Neural progenitor cell (in vitro differentiated cells): ENCODE measurements at regions not wholly inside any gene's neighbourhood (a gene's known extent, or its start where the extent isn't known, plus 50 kb on each side); places are given as distances from the start of the nearest gene placed in this dataset.

Experiments used
- DNase-seq: peaks from one replicate; pipeline ENCODE4 v3.0.0-alpha.2; 2016; ENCODE audit warnings: low spot score
- H2AFZ ChIP-seq: fragments of 200-600 bp; sonication (generic); replicated peaks from 2 replicates; pipeline ENCODE4 v1.6.1; 2016; ENCODE audit warnings: antibody characterized with exemption
- H3F3A ChIP-seq: fragments of 200-600 bp; sonication (generic); 2 replicates; pipeline ENCODE4 v1.6.1; 2016; ENCODE audit warnings: antibody characterized with exemption, low read depth
- H3K27ac ChIP-seq: fragments of 200-600 bp; sonication (generic); 2 replicates; pipeline ENCODE4 v1.5.1; 2016; ENCODE audit warnings: mild to moderate bottlenecking
- H3K27me3 ChIP-seq: fragments of 200-600 bp; sonication (generic); 2 replicates; pipeline ENCODE4 v1.6.1; 2016; ENCODE audit warnings: mild to moderate bottlenecking, moderate library complexity
- H3K36me3 ChIP-seq: fragments of 200-600 bp; sonication (generic); 2 replicates; pipeline ENCODE4 v1.5.1; 2016
- H3K4me1 ChIP-seq: fragments of 200-600 bp; sonication (generic); 2 replicates; pipeline ENCODE4 v1.6.1; 2016; ENCODE audit warnings: mixed run types
- H3K4me2 ChIP-seq: fragments of 200-600 bp; sonication (generic); 2 replicates; pipeline ENCODE4 v1.6.1; 2016
- H3K4me3 ChIP-seq: fragments of 200-600 bp; sonication (generic); 2 replicates; pipeline ENCODE4 v1.5.1; 2016
- H3K79me2 ChIP-seq: fragments of 200-600 bp; sonication (generic); 2 replicates; pipeline ENCODE4 v1.6.1; 2016; ENCODE audit warnings: low read depth
- H3K9ac ChIP-seq: fragments of 200-600 bp; sonication (generic); 2 replicates; pipeline ENCODE4 v1.6.1; 2016
- H3K9me3 ChIP-seq: fragments of 200-600 bp; sonication (generic); 2 replicates; pipeline ENCODE4 v1.5.1; 2016; ENCODE audit warnings: low read depth
- H4K20me1 ChIP-seq: fragments of 200-600 bp; sonication (generic); 2 replicates; pipeline ENCODE4 v1.6.1; 2016; ENCODE audit warnings: low read depth
- H3K27ac Mint-ChIP-seq: 3 replicates; pipeline ENCODE4 v1.8.0; 2021; ENCODE audit warnings: mixed read lengths
- H3K27me3 Mint-ChIP-seq: 2 replicates; pipeline ENCODE4 v1.8.0; 2022; ENCODE audit warnings: low read depth, mild to moderate bottlenecking, inconsistent platforms, moderate library complexity, mixed read lengths; ENCODE audit not compliant: insufficient read depth
- H3K36me3 Mint-ChIP-seq: 3 replicates; pipeline ENCODE4 v1.8.0; 2021; ENCODE audit warnings: mixed read lengths
- H3K4me1 Mint-ChIP-seq: 3 replicates; pipeline ENCODE4 v1.8.0; 2021; ENCODE audit warnings: mixed read lengths
- H3K4me3 Mint-ChIP-seq: 3 replicates; pipeline ENCODE4 v1.8.0; 2021; ENCODE audit warnings: mild to moderate bottlenecking, moderate library complexity, mixed read lengths
- H3K9me3 Mint-ChIP-seq: 3 replicates; pipeline ENCODE4 v1.8.0; 2020; ENCODE audit warnings: mixed read lengths
- CTCF ChIP-seq: fragments of 200-600 bp; sonication (generic); IDR thresholded peaks from 2 replicates; pipeline ENCODE4 v1.5.1; 2017; ENCODE audit warnings: antibody characterized with exemption, mild to moderate bottlenecking
- EZH2 ChIP-seq: fragments of 200-600 bp; sonication (generic); IDR thresholded peaks from 2 replicates; pipeline ENCODE4 v1.6.1; 2017; ENCODE audit warnings: antibody characterized with exemption, mild to moderate bottlenecking, moderate library complexity
- EZH2phosphoT487 ChIP-seq: fragments of 200-600 bp; sonication (generic); IDR thresholded peaks from 2 replicates; pipeline ENCODE4 v1.6.1; 2017; ENCODE audit warnings: antibody characterized with exemption

- H3K27ac ChIP-seq: no peak overlapping the region
- no peak overlapping the region for H3K4me2 ChIP-seq
- H3K4me3 ChIP-seq: no peak overlapping the region
- no peaks in the 10 kb centered on the region for H3K36me3 ChIP-seq
- H4K20me1 ChIP-seq: no peaks in the 10 kb centered on the region
- H3K4me1 ChIP-seq: peaks cover 5% of the 10 kb centered on the region
- no peak for TF ChIP-seq CTCF
- TF ChIP-seq EZH2phosphoT487: no peak
- no peak for TF ChIP-seq EZH2
- H3K9me3 ChIP-seq: no peaks in the 10 kb centered on the region
- H3K27me3 ChIP-seq: peaks cover 3% of the 10 kb centered on the region
- H3K9ac ChIP-seq: no peak overlapping the region
- Mint-ChIP-seq H3K36me3 (no peaks in the 10 kb centered on the region), H3K4me1 (peaks cover 5% of the 10 kb centered on the region), H3K9me3 (peaks cover 2% of the 10 kb centered on the region), H3K4me3 (no peak overlapping the region), H3K27me3 (peaks cover 15% of the 10 kb centered on the region), H3K27ac (no peak overlapping the region)
- no peaks in the 10 kb centered on the region for H3K79me2 ChIP-seq
- no peaks in the 10 kb centered on the region for H3F3A ChIP-seq
- DNase-seq: no peak
- H2AFZ ChIP-seq: no peak overlapping the region
Observed at GRCh38 chr20:58140787-58141425, 87.5 kb downstream of the ANKRD60 start.

DNA sequence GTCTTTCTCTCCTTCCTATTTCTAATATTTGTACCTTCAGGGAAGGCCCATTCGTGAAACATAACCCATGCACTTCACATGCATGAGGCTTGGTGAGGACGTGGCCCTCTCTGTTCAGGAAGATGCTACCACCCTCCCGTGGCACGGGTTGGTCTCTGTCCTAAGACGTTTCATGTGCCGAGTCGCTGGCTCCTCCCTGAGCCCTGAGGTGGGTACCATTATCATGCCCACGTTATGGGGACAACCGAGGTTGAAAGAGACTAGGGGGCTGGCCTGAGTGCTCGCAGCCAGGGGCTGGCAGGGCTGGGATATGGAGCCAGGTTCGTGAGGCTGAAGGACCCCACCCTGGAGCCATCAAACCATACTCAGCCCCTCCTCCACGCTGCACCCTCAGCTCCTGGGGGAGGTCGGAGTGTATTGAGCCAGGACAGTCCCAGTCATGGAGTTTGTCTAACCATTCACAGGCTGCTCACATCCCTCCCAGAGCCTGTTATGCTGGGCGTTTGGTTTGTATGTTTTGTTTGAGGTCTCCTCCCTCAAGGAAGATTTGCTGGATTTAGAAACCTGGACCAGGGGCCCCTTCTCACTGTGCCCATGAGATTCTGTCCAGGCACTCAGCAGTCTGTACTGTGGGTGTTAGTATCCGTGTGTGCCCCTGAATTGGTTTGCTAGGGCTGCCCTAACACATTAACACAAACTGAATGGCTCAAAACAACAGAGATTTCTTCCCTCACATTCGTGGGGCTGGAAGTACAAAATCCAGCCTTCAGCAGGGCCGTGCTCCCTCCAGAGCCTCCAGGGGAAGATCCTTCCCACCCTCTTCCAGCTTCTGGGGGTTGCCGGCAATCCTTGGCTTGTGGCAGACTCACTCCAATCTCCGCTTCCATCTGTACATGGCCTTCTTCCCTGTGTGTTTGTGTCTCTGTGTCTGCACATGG lies 88.3 kb downstream of the ANKRD60 start:
- no peak overlapping the region for H3K27ac Mint-ChIP-seq
- DNase-seq: no peak
- peaks cover 13% of the 10 kb centered on the region for H3K4me1 Mint-ChIP-seq

GRCh38 chr20:58138395-58138794 lies 90.1 kb downstream of the ANKRD60 start:
- Mint-ChIP-seq H3K9me3 (no peaks in the 10 kb centered on the region), H3K4me3 (no peak overlapping the region), H3K27me3 (peaks cover 18% of the 10 kb centered on the region), H3K27ac (peak overlapping the region; percentile 59), H3K4me1 (peaks cover 20% of the 10 kb centered on the region), H3K36me3 (no peaks in the 10 kb centered on the region)
- DNase-seq: no peak
- Histone ChIP-seq H2AFZ (no peak overlapping the region), H3K9me3 (no peaks in the 10 kb centered on the region), H3K36me3 (no peaks in the 10 kb centered on the region), H3K9ac (no peak overlapping the region), H3F3A (no peaks in the 10 kb centered on the region), H3K4me1 (no peaks in the 10 kb centered on the region), H3K27ac (no peak overlapping the region), H3K4me2 (no peak overlapping the region), H4K20me1 (no peaks in the 10 kb centered on the region), H3K79me2 (no peaks in the 10 kb centered on the region), H3K4me3 (no peak overlapping the region), H3K27me3 (peaks cover 14% of the 10 kb centered on the region)
- no peak for TF ChIP-seq CTCF
- no peak for TF ChIP-seq EZH2
- no peak for TF ChIP-seq EZH2phosphoT487

More for the DNA sequence above, 88.3 kb downstream of the ANKRD60 start:
- H3K27ac ChIP-seq: no peak overlapping the region
- H3K79me2 ChIP-seq: no peaks in the 10 kb centered on the region
- H3K27me3 ChIP-seq: peaks cover 11% of the 10 kb centered on the region
- H3K36me3 ChIP-seq: no peaks in the 10 kb centered on the region
- TF ChIP-seq CTCF (no peak), EZH2 (no peak), EZH2phosphoT487 (no peak)
- no peak overlapping the region for H3K4me2 ChIP-seq
- peaks cover 19% of the 10 kb centered on the region for H3K27me3 Mint-ChIP-seq
- H3K4me3 Mint-ChIP-seq: no peak overlapping the region
- H3K4me1 ChIP-seq: no peaks in the 10 kb centered on the region
- H3K4me3 ChIP-seq: no peak overlapping the region
- peaks cover 2% of the 10 kb centered on the region for H3K9me3 Mint-ChIP-seq
- no peaks in the 10 kb centered on the region for H4K20me1 ChIP-seq
- no peaks in the 10 kb centered on the region for H3K9me3 ChIP-seq
- no peak overlapping the region for H3K9ac ChIP-seq
- no peaks in the 10 kb centered on the region for H3K36me3 Mint-ChIP-seq
- no peaks in the 10 kb centered on the region for H3F3A ChIP-seq
- no peak overlapping the region for H2AFZ ChIP-seq
